ENCODE measurements at regions not wholly inside any gene's neighbourhood (a gene's known extent, or its start where the extent isn't known, plus 50 kb on each side); places are given as distances from the start of the nearest gene placed in this dataset.

DNA sequence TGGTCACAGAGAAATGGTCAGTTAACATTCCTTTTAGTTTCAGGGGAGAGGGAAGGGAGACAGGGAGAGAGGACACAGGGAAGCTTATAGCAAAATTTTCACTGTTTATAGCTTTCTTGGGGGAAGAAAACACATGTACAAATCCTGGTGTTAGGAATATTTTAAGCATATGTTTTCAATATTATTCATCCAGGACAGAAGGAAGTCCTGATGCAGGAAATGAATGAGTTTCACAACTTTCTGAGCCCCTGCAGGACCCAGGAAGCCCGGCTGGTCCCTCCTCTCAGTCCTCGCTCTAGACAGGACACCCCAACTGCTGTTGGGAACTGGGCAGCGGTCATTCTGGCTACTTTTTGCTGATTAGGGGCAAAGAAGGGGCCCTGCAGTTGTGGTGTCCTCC lies 71.1 kb upstream of the ZDHHC17 start:
- Histone ChIP-seq H3K9ac (replicated peaks in 1 of 4; ENCODE audit: extremely low read depth in 1 of 4, low read depth in 3 of 4, low read length in 3 of 4) (no peak overlapping the region), H3K79me1 (ENCODE audit: low read depth, low read length) (no peaks in the 10 kb centered on the region), H3K56ac (replicated peaks; ENCODE audit: insufficient read length, low read depth, low read length) (no peak overlapping the region), H4K20me1 (replicated peaks in 1 of 2; ENCODE audit: control insufficient read depth in 1 of 2, insufficient read depth in 2 of 2, low read length in 2 of 2) (no peaks in the 10 kb centered on the region), H4K8ac (ENCODE audit: extremely low read depth, insufficient read depth, low read length) (no peak overlapping the region), H4K5ac (ENCODE audit: insufficient read length, low read depth, low read length) (no peak overlapping the region), H2BK12ac (ENCODE audit: low read depth, low read length) (no peak overlapping the region), H3K9me3 (ENCODE audit: insufficient read depth in 2 of 2, low read depth in 1 of 2, low read length in 1 of 2) (no peaks in the 10 kb centered on the region), H3K4me2 (ENCODE audit: insufficient read depth in 1 of 2, low read depth in 2 of 2, low read length in 2 of 2) (no peak overlapping the region), H3K27me3 (replicated peaks in 1 of 4; ENCODE audit: control insufficient read depth in 3 of 4, extremely low read depth in 1 of 4, insufficient read depth in 3 of 4, low read length in 3 of 4) (no peaks in the 10 kb centered on the region), H2BK20ac (ENCODE audit: low read length) (no peak overlapping the region), H3K23ac (ENCODE audit: insufficient read length) (no peak overlapping the region), H3K14ac (ENCODE audit: insufficient read length) (no peak overlapping the region), H2AK5ac (ENCODE audit: low read depth, low read length) (no peak overlapping the region), H3K36me3 (ENCODE audit: control insufficient read depth in 2 of 4, insufficient read depth in 4 of 4, low read length in 3 of 4) (no peaks in the 10 kb centered on the region), H3K4ac (replicated peaks; ENCODE audit: insufficient read length, low read depth, low read length) (no peak overlapping the region), H3K18ac (ENCODE audit: extremely low read depth, low read length) (no peak overlapping the region), H4K91ac (replicated peaks; ENCODE audit: insufficient read length, low read length) (no peak overlapping the region), H3K27ac (ENCODE audit: low read depth, low read length) (no peak overlapping the region), H3K23me2 (ENCODE audit: low read depth, low read length) (no peaks in the 10 kb centered on the region), H2BK5ac (ENCODE audit: low read depth, low read length) (no peak overlapping the region), H2BK15ac (ENCODE audit: low read length) (no peak overlapping the region), H3K4me3 (ENCODE audit: extremely low read depth in 1 of 4, insufficient read depth in 2 of 4, low read depth in 3 of 4, low read length in 4 of 4) (no peak overlapping the region), H2BK120ac (replicated peaks; ENCODE audit: low read depth, low read length) (no peak overlapping the region), H2AFZ (ENCODE audit: low read length) (no peak overlapping the region), H3K4me1 (replicated peaks in 1 of 4; ENCODE audit: control insufficient read depth in 3 of 4, insufficient read depth in 4 of 4, low read length in 3 of 4) (peaks cover 0 to 2% (median 0%) of the 10 kb centered on the region in 4 experiments; a peak in 2 of 7 replicates), H3K79me2 (ENCODE audit: control insufficient read depth in 1 of 2, insufficient read depth in 2 of 2, low read length in 2 of 2) (no peaks in the 10 kb centered on the region)
- TF ChIP-seq KDM5A (IDR thresholded peaks at IDR 0.05; ENCODE audit: low read length), result no peak
- DNase-seq (ENCODE audit: low read depth in 1 of 2, low spot score in 2 of 2) (no peak), FAIRE-seq (no peak)
- ChIA-PET CTCF (ENCODE audit: partially characterized antibody) (interaction anchor here (0.7 to 1.4 kb wide), 5 partner anchors 10 to 357 kb away, joined by 3 to 10 read pairs (median 4); no protein-coding TSS in a partner anchor), POLR2A (ENCODE audit: partially characterized antibody) (interaction anchor here (1.6 kb wide), 1 partner anchor 9 kb away, joined by 3 read pairs; no protein-coding TSS in a partner anchor)
- WGBS, 2 experiments (ENCODE audit: extremely low coverage in 1 of 2, insufficient coverage in 1 of 2, insufficient read length in 1 of 2, insufficient replicate concordance in 2 of 2, low coverage in 1 of 2, low lambda C conversion rate in 2 of 2, missing lambda C conversion rate in 1 of 2), result 51% methylated on average over 3 of the region's 3 CpGs; no CpG with 5 or more reads in 1 of the 2 experiments

Measured in H1 (cell line).